Colonic mucosa (tissue), 4 donors: ENCODE measurements at regions not wholly inside any gene's neighbourhood (a gene's known extent, or its start where the extent isn't known, plus 50 kb on each side); places are given as distances from the start of the nearest gene placed in this dataset.

Experiments used
- DNase-seq: peaks from one replicate; pipeline ENCODE4 v3.0.0-alpha.2; 2020
- H3K27ac ChIP-seq: fragments of 200-600 bp; one replicate; pipeline ENCODE4 v1.8.0; 2021
- H3K27me3 ChIP-seq: fragments of 200-600 bp; one replicate; pipeline ENCODE4 v1.8.0; 2021
- H3K36me3 ChIP-seq: fragments of 200-600 bp; one replicate; pipeline ENCODE4 v1.8.0; 2021
- H3K4me1 ChIP-seq: fragments of 200-600 bp; one replicate; pipeline ENCODE4 v1.8.0; 2021; ENCODE audit warnings: mild to moderate bottlenecking
- H3K4me3 ChIP-seq: fragments of 200-600 bp; one replicate; pipeline ENCODE4 v1.8.0; 2021
- H3K9ac ChIP-seq, 2 donors: one replicate each; pipeline ENCODE4 v1.7.0; 2013; ENCODE audit warnings: control low read depth in 2 of 2, low read depth in 2 of 2, low read length in 2 of 2
- H3K9me3 ChIP-seq: fragments of 200-600 bp; one replicate; pipeline ENCODE4 v1.8.0; 2021
- intact Hi-C: fragments of 100-400 bp; cut with DNase I; formaldehyde crosslinking; loops from one replicate; pipeline ENCODE4 v1.14.1; 2022
- TF ChIP-seq, protein P1 (sequence below): fragments of 200-600 bp; IDR thresholded peaks from one replicate; pipeline ENCODE4 v1.8.0; 2022; ENCODE audit warnings: antibody characterized with exemption, mild to moderate bottlenecking
- donor health status: healthy.
- donor health status: DM: no; HTN: no; CAD: no.
- donor health status: DM: no; HTN: no; CAD: no.

DNA sequence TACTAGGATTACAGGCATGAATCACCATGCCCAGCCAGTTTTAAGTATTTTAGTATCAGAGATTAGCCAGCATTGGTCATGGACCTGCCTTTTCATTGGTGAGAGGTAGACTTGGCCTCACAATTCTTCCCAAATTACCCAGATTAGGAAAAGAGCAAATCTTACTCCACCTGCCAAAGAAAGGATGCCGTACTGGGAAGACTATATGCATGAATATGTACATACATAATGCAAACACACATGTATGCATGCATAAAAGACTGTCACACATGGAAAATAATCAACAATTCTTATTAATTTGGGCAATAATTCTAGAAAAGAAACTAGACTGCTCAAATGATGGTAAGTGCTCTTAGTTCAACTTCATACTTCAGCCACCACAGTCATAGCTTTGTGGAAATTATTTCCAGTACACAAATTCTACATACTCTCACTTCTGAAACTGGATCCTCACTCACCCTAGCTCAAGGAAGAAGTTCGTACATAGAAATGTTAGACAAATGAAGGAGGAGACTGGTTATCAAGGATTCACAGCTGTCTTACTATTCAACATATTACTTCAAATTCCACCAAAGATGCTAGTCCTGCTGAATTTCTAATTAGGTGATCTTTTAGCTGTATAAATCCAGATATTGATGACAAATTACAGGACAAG, 73.7 kb downstream of the MINAR2 start:
- Histone ChIP-seq H3K27ac (no peak overlapping the region), H3K4me3 (no peak overlapping the region), H3K27me3 (no peaks in the 10 kb centered on the region), H3K9ac (no peak overlapping the region), H3K4me1 (no peaks in the 10 kb centered on the region), H3K36me3 (no peaks in the 10 kb centered on the region), H3K9me3 (no peaks in the 10 kb centered on the region)
- TF ChIP-seq, protein P1, sequence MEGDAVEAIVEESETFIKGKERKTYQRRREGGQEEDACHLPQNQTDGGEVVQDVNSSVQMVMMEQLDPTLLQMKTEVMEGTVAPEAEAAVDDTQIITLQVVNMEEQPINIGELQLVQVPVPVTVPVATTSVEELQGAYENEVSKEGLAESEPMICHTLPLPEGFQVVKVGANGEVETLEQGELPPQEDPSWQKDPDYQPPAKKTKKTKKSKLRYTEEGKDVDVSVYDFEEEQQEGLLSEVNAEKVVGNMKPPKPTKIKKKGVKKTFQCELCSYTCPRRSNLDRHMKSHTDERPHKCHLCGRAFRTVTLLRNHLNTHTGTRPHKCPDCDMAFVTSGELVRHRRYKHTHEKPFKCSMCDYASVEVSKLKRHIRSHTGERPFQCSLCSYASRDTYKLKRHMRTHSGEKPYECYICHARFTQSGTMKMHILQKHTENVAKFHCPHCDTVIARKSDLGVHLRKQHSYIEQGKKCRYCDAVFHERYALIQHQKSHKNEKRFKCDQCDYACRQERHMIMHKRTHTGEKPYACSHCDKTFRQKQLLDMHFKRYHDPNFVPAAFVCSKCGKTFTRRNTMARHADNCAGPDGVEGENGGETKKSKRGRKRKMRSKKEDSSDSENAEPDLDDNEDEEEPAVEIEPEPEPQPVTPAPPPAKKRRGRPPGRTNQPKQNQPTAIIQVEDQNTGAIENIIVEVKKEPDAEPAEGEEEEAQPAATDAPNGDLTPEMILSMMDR = no peak
- intact Hi-C loops = no loop called here
- no peak for DNase-seq

DNA sequence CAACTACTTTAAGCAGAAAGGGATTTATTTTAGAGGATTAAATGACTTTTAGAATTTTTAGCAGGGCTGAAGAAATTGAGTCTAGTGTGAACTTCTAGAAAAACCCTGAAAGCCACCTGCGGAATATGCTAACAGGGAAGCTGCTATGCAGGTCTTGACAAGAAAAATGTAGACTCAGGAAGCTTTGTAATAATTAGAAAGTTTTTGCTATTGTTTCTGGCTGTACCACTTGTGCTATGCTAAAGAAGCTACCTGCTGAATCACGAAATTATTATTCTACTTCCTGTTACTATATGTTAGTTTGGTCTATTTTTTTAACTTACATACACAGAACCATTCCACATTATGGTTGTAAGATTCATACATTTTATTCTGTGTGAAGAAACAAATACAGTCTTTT, 74.0 kb upstream of the CHSY3 start:
- Histone ChIP-seq H3K36me3 (no peaks in the 10 kb centered on the region), H3K27me3 (no peaks in the 10 kb centered on the region), H3K27ac (no peak overlapping the region), H3K4me1 (no peaks in the 10 kb centered on the region), H3K9me3 (no peaks in the 10 kb centered on the region), H3K4me3 (no peak overlapping the region), H3K9ac (no peak overlapping the region)
- TF ChIP-seq, protein P1 = no peak
- intact Hi-C loops = no loop called here
- DNase-seq = no peak

DNA sequence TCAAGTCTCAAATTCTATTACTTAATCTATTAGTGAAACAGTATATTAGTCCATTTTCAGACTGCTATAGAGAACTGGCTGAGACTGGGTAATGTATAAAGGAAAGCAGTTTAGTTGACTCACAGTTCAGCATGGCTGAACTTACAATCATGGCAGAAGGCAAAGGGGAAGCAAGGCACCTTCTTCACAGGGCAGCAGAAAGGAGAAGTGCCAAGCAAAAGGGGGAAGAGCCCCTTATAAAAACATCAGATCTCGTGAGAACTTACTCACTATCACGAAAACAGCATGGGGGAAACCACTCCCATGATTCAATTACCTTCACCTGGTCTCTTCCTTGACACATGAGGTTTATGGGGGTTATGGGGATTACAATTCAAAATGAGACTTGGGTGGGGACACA, 67.9 kb upstream of the CHSY3 start:
- Histone ChIP-seq H3K4me1 (no peaks in the 10 kb centered on the region), H3K27ac (no peak overlapping the region), H3K27me3 (no peaks in the 10 kb centered on the region), H3K9ac (no peak overlapping the region), H3K4me3 (no peak overlapping the region), H3K36me3 (no peaks in the 10 kb centered on the region), H3K9me3 (no peaks in the 10 kb centered on the region)
- TF ChIP-seq, protein P1 = no peak
- DNase-seq = no peak
- intact Hi-C loops = no loop called here

DNA sequence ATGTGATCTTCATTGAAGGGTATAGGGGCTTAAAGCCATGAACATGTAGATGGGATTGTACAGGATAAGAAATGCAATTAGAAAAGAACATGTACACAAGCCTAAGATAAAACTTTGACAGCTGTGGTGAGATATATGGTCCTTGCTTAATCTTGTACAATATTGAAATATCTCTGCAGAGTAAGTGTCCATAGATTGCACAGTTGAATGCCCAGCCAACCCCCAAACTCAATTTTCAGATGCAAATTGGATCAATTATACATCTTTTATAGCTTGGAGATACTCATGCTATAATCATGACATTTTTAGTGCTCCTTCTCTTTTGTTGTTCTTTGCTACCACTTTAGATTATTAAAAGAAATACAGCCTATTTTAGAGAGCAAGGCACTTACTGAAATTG, 59.5 kb upstream of the CHSY3 start:
- Histone ChIP-seq H3K27ac (no peak overlapping the region), H3K4me3 (no peak overlapping the region), H3K9me3 (no peaks in the 10 kb centered on the region), H3K4me1 (no peaks in the 10 kb centered on the region), H3K36me3 (no peaks in the 10 kb centered on the region), H3K9ac (no peak overlapping the region), H3K27me3 (no peaks in the 10 kb centered on the region)
- DNase-seq = no peak
- TF ChIP-seq, protein P1 = no peak
- intact Hi-C loops = no loop called here

DNA sequence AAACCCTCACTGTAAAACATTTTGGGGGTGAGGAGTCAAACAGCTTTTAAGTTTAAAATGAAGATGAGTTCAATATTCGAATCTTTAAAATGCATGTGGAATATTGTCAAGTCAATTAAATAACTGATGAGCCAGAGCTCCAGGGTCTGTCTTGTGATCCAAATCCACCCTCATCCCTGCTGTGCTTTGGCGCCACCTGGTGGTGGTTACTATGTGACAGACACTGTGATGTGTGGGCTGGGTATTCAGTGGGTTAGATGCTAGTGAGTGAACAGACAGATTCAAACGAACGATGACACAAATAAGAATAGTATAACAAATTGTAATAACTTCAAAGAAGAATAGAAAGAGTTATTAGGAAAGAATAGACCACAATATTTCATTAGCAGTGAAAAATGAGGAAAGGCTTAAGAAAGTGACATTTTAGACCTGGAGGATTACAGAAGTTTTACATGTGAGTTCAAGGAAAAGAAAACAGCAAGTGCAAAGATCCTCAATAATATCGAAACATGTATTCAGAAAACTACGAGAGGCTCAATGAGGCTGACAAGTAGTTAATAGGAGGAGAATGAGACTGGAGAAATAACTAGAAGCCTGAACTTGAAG, 51.4 kb upstream of the CHSY3 start:
- Histone ChIP-seq H3K4me1 (no peaks in the 10 kb centered on the region), H3K4me3 (no peak overlapping the region), H3K9ac (no peak overlapping the region), H3K36me3 (no peaks in the 10 kb centered on the region), H3K27ac (no peak overlapping the region), H3K27me3 (no peaks in the 10 kb centered on the region), H3K9me3 (no peaks in the 10 kb centered on the region)
- peak; percentile 76 for DNase-seq
- intact Hi-C loops = loop anchor here (2.0 kb wide), 1 partner anchor 80 kb away; no protein-coding TSS in a partner anchor
- TF ChIP-seq, protein P1 = peak; percentile 88
